ENCODE measurements at regions not wholly inside any gene's neighbourhood (a gene's known extent, or its start where the extent isn't known, plus 50 kb on each side); places are given as distances from the start of the nearest gene placed in this dataset.
"Not testable (repeated sequence)": the region's sequence is repeated elsewhere in the genome, so short reads cannot be mapped to it uniquely, and the experiment has no call there.

GRCh38 chr13:50457415-50458393, 385.8 kb downstream of the DLEU7 start:
- H3K27ac ChIP-seq, result no peak overlapping the region
- no peak for DNase-seq (ENCODE audit: low read depth, low spot score)

GRCh38 chr13:50459046-50459445, 384.4 kb downstream of the DLEU7 start:
- no peak for DNase-seq (ENCODE audit: low read depth, low spot score)
- no peak overlapping the region for H3K27ac ChIP-seq

GRCh38 chr13:50459658-50460057, 383.8 kb downstream of the DLEU7 start:
- no peak overlapping the region for H3K27ac ChIP-seq

GRCh38 chr13:50460358-50460757, 383.1 kb downstream of the DLEU7 start:
- no peak overlapping the region for H3K27ac ChIP-seq
- DNase-seq (ENCODE audit: low read depth, low spot score), result no peak

More at GRCh38 chr13:50459658-50460057, 383.8 kb downstream of the DLEU7 start:
- DNase-seq (ENCODE audit: low read depth, low spot score), result no peak

GRCh38 chr13:50461189-50461588, 382.3 kb downstream of the DLEU7 start:
- H3K27ac ChIP-seq, result no peak overlapping the region
- DNase-seq (ENCODE audit: low read depth, low spot score), result no peak

- no peak overlapping the region for H3K27ac ChIP-seq
- DNase-seq (ENCODE audit: low read depth, low spot score), result no peak
Observed at GRCh38 chr13:50463719-50464118, 379.8 kb downstream of the DLEU7 start.

GRCh38 chr13:50464349-50465251, 378.9 kb downstream of the DLEU7 start:
- H3K27ac ChIP-seq, result no peak overlapping the region
- no peak for DNase-seq (ENCODE audit: low read depth, low spot score)

- DNase-seq (ENCODE audit: low read depth, low spot score), result no peak
- H3K27ac ChIP-seq, result no peak overlapping the region
Observed at GRCh38 chr13:50466456-50466855, 377.0 kb downstream of the DLEU7 start.

- no peak for DNase-seq (ENCODE audit: low read depth, low spot score)
Observed at GRCh38 chr13:50467156-50468110, 376.1 kb downstream of the DLEU7 start.

GRCh38 chr13:50468849-50469669, 374.4 kb downstream of the DLEU7 start:
- no peak overlapping the region for H3K27ac ChIP-seq
- DNase-seq (ENCODE audit: low read depth, low spot score), result no peak

More at GRCh38 chr13:50467156-50468110, 376.1 kb downstream of the DLEU7 start:
- H3K27ac ChIP-seq, result no peak overlapping the region

GRCh38 chr13:50473050-50473449, 370.4 kb downstream of the DLEU7 start:
- DNase-seq (ENCODE audit: low read depth, low spot score); H3K27ac ChIP-seq: not testable (repeated sequence)

GRCh38 chr13:50474088-50474662, 369.3 kb downstream of the DLEU7 start:
- no peak for DNase-seq (ENCODE audit: low read depth, low spot score)
- no peak overlapping the region for H3K27ac ChIP-seq

GRCh38 chr13:50476577-50477285, 366.8 kb downstream of the DLEU7 start:
- H3K27ac ChIP-seq, result no peak overlapping the region
- no peak for DNase-seq (ENCODE audit: low read depth, low spot score)

- no peak overlapping the region for H3K27ac ChIP-seq
- DNase-seq (ENCODE audit: low read depth, low spot score), result no peak
Observed at GRCh38 chr13:50481936-50482335, 361.6 kb downstream of the DLEU7 start.

- DNase-seq (ENCODE audit: low read depth, low spot score), result no peak
- H3K27ac ChIP-seq, result no peak overlapping the region
Observed at GRCh38 chr13:50483416-50483815, 360.1 kb downstream of the DLEU7 start.

GRCh38 chr13:50484472-50485113, 358.9 kb downstream of the DLEU7 start:
- no peak for DNase-seq (ENCODE audit: low read depth, low spot score)
- no peak overlapping the region for H3K27ac ChIP-seq

Data from epithelial cell of prostate (primary cell).